HG02678 (cell line): ENCODE measurements at regions not wholly inside any gene's neighbourhood (a gene's known extent, or its start where the extent isn't known, plus 50 kb on each side); places are given as distances from the start of the nearest gene placed in this dataset.

Experiments used
- ATAC-seq: cut with Tn5 transposase; IDR thresholded peaks from one replicate; pipeline ENCODE4 v1.9.1; 2021; ENCODE audit warnings: mild to moderate bottlenecking, moderate library complexity; ENCODE audit not compliant: unreplicated experiment

DNA sequence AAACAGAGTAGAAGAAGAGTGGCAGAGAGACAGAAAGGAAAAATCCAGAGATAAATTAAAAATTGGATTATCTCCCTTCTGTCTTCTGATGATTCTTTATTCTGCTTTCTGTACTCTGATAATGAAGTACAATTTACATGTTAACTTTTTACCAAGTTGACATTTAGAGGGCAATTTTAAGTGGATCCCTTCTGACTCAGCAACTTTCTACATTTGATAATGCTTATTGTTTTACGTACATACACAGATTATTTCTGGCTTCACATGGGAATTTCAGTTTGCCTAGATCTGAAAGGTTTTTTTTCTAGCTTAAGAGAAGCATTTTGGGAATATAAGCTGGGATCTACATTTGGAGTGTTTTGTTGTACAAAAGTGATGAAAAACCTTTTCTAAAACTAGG is 491.3 kb downstream of the OTOL1 start:
- no peak for ATAC-seq

DNA sequence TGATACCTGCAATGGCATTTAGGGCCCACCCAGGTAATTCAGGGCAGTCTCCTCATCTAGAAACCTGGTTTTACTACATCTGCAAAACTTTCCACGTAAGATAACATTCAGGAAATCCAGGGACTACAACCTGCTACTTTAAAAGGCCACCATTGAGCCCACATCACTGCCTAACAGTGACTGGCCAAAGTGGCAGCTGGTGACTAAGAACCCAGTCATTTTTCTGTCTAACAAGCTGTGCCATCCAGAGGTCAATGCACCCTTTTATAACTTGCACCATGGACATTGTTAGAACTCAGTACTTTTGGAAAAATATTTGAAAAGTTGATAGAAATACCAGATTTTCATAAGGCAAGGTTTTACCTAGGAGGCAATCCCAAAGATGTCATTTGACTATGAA is 492.4 kb downstream of the OTOL1 start:
- ATAC-seq: no peak

DNA sequence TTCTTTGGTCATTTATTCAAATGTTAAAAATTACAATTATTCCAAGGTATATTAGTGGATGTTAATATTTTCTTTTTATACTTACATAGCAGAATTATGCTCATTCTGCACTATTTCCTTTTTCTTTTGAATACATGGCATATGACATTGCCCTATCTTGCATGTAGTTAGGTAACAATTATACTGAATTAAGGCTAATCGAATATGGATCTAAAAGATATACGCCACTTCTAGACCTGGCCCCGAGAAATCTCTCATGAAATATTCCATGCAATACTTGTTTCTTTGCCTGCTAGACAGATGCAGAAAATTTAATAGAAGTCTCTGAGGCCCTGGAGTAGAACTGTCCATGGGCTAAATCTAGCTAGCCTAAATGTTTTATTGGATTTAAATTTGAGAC is 493.4 kb downstream of the OTOL1 start:
- no peak for ATAC-seq

DNA sequence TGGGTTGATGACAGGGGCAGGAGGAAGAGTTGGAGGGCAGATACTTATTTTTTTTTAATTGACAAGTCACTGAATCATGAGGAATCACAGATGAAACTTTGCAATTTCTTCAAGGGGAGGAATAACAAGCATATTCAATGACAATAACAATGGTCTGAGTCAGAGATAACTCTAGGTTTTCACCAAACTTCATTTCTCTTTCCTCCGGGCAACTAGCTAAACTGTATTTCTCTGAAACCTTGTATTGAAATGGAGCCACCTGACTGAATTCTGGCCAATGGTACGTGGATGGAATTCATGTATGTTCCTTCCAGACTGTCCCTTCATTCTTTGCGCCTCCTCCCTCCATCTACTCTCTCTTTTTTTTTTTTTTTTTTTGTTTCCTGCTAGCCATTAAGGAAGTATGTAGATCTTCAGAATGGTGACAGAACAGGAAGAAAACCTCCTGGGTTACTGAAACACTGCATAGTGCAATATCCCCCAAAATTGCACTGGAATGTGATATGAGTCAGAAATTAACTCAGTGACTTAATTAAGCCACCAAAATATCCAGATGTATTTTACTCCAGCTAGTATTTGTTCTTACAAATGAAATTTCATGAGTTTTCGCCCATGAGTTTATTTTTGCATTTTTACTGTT is 495.4 kb downstream of the OTOL1 start:
- ATAC-seq: no peak

DNA sequence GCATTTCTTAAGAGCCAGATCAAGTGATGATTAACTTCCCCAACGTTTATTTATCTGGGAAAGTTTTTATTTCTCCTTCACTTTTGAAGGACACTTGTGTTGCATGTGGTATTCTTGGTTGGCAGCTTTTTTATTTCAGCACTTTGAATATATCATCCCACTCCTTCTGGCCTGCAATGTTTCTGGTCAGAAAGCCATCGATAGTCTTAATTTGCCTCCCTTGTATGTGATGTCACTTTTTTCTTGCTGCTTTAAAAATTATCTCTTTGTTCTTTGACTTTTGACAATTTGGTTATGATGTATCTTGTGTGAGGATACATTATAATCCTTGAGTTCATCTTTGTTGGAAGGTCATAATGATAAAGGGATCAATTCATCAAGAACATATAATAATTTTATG is 503.2 kb downstream of the OTOL1 start:
- no peak for ATAC-seq

DNA sequence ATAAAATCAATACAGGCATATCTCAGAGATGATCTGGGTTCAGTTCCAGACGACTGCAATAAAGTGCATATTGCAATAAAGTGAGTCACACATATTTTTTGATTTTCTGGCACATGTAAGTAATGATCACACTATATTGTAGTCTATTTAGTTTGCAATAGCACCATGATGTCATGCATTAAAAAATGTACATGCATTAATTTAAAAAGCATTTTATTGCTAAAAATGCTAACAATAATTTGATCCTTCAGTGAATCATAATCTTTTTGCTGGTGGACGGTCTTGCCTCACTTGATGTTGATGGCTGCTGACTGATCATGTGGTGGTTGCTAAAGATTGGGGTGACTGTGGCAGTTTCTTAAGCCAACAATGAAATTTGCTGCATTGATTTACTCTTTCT is 511.1 kb downstream of the OTOL1 start:
- no peak for ATAC-seq

DNA sequence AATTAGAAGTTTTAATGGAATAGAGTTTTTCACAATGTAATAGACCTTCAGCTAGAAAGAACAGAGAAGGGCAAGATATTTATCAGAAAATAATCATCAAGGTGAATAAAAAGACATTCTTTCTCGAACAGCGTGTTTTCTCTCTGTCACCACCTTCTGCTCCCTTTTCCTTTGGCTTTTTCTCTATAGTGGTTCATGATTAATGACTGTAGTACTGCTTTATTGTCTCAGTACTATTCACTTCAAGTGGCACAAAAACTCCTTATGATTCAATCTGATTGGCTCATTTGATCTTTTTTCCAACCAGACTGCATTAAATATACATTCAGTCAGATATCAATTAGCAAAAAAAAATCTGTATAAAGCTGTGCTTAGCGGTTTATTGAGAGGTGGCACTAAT is 516.0 kb downstream of the OTOL1 start:
- ATAC-seq: no peak

DNA sequence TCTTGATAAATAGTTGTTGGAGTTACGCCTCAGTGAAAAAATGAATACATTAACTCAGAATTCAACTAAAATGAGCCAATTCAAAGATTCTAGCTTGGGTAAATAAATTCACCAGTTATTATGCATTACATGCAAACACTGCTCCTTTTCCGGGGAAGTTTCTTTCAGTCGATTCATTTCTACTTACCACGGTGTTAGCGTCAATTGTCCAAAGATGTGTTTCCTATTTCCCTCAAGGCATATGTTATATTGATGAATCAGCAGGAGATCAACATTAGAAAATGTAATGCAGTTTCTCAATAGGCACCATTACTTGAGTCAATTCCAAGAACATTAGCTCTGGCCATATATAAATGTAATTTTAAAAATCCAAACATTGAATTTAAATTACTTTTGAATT is 517.7 kb downstream of the OTOL1 start:
- ATAC-seq: no peak

DNA sequence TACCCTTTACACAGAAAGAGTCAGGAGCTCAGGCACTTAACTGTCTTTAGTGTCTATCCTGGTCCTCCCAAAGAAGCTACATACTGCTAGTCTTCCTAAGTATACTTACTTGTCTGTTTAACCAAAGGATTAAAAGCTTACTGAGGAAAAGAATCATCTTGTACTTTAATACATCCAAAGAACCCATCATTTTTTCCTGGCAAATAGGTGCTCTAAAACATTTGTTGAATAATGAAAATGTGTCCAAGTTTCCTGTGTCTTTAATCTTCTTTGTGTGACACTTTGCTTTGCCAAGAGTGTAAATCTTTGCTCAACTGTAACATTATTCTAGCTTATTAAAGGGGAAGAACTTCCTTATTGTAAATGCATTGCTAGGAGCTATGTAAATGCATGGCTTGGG is 519.2 kb downstream of the OTOL1 start:
- no peak for ATAC-seq

DNA sequence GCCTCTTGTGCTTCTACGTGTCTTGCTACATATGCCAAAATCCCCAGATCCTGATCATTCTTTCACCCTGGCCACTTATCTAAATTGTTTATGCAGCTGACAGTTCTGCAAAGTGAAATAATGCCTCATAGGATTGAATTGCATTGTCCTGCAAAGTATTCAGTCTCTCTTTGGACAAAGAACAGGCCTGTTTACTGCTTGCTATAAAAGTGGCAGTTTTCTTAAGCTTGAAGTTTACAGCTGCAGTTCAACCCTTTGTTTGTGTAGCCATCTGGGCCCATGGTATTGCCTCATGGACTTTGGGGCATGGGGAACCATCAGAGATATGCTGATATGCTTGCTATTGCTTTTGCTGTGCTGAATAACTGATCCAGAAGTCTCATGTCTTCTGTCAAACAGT is 523.2 kb downstream of the OTOL1 start:
- no peak for ATAC-seq

DNA sequence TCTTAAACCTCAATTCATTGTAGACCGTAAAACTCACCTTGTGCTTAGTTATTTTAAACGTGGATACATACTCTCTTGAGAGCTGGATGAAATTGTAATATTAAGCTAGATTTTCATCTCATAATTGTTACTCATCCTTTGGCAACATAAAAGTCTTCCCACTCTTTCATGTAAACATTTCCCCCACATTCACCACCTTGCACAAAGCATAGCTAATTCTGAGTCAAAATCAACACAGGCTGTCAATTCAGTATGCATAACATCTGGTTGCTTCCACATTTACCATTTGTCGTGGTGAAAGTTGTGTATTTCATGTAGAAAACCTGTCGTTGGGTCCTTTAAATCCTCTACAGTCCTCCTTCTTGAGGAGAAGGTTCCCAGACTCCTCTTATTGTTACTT is 524.6 kb downstream of the OTOL1 start:
- no peak for ATAC-seq

DNA sequence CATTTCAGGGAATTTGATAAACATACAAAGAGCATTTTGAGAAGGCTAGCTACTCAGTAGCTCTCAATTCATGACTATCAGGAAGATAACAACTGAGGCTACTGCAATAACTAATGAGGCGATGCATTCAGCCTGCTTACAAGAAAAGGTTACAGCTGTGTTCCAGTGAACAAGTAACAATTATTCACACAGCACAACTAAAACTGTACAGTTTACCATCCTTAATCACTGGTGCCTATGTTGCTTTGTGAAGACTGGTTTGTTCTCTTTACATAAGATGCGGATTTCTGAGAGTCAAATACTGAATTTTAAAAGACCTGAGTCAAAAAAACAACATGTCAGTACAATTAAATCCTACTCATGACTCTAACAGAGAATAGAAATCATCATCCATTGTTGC is 526.3 kb downstream of the OTOL1 start:
- ATAC-seq: no peak

DNA sequence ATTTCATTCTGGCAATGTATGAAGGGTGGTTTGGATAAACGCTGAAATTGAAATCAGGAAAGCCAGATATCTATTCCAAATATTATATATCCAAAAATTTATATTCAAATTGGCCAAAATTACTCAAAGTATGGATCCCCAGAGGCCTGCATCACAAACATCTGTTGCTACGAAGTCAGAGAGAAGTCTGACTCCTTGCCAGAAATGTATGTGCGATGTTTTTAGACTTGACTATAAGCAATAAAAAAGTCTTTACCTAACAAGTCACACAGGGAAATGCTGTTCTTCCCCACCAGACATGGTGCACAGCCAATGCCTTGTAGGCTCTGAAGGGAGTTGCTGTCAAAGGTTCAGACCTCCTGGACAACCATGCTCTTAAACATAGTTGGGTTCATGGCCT is 533.1 kb downstream of the OTOL1 start:
- no peak for ATAC-seq

DNA sequence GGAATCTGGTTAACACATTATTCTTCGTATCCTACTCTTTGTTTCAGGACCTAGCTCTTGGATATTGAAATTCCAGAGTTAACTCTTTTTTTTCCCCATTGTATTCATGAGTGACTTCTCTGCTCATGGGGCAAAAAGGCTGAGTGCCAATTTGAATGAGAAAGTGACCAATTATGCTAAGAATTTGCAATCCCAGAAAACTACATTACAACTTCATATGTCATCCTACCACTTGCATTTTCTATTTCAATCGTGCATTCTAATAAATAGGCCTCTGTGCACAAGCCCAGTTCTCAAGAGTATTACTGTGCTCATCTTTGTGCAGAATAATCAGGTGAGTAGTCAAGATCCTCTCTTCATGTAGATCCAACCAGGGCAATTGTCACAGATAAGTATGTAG is 537.8 kb downstream of the OTOL1 start:
- no peak for ATAC-seq

DNA sequence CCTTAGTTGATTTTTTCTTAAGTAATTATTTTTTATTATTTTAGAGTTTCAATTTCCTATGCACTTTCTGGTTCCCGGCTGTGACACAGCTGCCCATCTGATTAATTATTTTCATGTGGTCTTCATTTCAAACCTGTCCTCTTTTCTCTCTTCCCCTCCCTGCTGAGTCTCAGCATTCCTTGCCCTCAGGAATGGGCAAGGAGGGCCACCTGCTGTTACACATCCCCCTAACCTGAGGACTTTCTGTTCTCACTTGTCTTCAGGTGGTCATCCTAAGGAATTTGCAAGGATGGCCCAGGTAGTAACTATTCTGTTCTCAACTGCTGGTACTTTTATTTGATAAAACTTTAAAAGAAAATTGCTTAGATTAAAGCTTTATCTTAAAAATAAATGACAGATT is 545.0 kb downstream of the OTOL1 start:
- ATAC-seq: no peak

DNA sequence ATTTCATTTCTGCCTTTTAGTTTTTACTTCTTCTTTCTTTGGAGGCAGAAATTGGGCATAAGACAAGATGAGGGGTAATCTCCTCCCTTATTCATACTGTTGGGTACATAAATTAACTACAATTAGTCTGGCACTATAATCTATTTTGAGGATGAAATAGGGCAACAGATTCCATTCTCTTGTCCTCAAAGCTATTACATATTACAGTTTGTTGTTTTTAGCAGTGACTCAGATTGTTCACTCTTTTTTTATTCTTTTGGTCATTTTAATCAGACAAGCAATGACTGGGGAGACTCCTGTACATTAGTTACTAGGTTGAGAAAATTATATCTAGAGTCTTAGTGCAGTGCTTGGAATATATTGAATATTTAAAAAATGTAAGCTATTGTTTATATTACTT is 556.0 kb downstream of the OTOL1 start:
- ATAC-seq: no peak

DNA sequence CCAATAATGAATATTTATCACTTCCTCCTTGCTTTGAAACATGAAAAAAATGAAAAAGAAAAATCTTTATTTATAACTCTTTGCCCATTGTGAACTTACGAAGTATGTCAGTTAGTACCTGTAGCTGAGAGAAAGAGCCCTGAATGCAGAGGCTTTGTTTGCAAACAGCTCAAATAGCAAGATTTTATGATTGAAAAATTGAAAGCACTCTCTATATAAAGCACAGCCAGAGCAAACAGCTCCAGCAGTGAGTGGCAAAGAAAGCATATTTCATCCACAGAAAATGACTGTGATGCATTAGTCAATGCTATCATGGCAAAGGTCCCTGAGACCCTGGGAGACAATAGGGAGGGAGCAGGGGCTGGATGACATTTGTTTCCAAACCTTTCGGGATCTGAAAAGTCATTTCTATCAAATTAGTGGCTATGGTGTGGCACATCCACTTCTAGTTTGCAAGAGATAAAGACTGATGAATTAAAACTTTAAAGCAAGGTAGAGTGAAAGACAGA is 576.1 kb downstream of the OTOL1 start:
- no peak for ATAC-seq

DNA sequence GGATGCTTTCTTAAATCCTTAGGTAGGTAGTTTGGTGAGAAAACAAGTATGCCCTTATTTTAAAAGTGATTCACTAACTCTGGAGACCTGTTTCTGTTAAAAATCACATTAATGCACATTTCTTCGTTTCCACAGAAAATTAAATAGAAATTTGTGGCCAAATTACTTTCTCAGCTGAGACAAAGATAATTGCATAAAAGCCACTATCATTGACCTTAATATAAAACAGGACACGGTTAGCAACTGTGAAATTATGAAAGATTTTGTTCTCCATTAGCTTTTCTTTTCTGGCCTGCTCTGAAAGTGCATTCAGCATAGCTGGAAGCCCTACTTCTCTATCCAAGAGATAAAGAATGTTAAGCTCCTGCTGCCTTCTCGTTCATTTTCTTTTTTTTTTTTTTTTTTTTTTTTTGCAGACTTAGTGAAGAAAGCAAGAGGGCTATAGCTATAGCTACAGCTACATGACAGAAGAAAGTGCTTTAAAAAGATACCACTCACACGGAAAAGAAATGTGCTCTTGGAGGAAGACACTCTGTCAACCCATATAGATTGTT is 576.9 kb downstream of the OTOL1 start:
- no peak for ATAC-seq

DNA sequence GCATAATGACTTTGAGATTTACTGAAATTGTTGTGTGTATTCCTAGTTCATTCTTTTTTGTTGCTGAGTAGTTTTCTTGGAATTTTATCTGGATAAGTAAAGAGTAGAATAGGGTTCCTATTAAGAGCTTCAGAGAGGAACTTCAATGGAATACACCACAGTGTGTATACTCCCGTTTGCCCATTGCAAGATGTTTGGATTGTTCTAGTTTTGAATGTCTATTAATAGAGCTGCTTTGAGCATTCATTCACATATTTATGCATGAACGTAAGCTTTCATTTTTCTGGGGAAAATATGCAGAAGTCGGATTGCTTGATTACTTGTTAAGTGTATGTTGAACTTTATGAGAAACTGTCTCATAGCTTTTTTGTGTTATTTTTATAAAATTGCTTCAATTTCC is 580.5 kb downstream of the OTOL1 start:
- no peak for ATAC-seq

DNA sequence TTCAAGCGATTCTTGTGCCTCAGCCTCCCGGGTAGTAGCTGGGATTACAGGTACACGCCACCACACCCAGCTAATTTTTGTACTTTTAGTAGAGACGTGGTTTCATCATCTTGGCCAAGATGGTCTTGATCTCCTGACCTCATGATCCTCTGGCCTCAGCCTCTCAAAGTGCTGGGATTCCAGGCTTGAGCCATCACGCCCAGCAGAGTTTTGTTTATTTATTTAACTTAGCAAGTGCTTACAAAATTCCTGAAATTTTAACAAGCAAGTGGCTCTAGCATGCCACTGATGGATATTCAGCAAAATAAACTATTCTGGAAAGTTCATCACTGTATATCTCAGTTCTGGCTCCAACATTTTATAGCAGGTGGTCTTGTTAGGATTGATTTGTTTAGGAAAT is 585.9 kb downstream of the OTOL1 start:
- ATAC-seq: no peak

DNA sequence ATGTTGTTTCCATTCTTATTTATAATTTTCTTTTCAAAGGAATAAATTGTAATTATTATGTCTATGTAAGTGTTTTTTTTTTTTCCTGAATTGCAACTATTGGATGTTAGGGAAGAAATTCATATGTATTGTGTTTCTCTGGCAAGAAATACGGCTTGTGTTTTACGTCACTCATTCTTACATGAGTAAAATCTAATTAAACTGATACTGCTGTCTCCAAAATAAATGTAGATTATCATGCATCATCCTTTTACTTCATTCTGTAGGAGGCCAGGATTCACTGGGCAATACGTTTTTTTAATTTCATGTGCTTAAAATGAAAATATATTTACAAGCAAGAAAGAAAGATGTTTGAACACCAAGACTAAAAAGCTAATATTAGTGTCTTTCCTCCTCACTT is 590.8 kb downstream of the OTOL1 start:
- ATAC-seq: no peak

DNA sequence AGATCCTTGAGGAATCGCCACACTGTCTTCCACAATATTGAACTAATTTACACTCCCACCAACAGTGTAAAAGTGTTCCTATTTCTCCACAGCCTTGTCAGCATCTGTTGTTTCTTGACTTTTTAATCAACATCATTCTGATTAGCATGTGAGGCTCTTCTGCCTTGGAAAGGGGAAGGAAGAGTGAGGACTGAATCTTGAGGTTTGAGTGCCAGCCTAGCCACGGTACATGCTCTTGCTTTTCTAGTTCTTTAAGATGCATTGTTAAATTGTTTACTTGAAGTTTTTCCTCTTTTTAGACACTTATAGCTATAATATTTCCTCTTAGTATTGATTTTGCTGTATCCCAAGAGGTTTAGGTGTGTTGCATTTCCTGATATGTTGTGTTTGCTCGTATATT is 596.1 kb downstream of the OTOL1 start:
- no peak for ATAC-seq

DNA sequence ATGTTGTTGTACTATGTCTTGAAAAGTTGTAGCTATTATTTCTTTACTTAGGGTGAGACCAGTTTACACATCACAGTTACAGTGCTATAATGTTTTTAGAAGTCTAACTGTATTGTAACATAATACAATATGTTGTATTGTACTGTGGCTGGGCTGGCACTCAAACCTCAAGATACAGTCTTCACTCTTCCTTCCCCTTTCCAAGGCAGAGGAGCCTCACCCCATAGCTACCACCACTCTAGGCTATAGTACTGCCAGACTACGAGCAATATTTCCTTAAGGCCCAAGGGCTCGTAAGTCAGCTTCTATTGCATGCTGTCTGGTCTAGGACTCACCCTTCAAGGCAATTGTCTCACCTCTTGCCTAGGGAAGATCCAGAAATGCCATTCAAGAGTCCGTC is 597.7 kb downstream of the OTOL1 start:
- ATAC-seq: no peak
